Bronchial epithelial cell (primary cell): ENCODE measurements at regions not wholly inside any gene's neighbourhood (a gene's known extent, or its start where the extent isn't known, plus 50 kb on each side); places are given as distances from the start of the nearest gene placed in this dataset.

ENCODE experiments used
- DNase-seq: peaks from one replicate; pipeline ENCODE4 v3.0.0-alpha.2; 2010; ENCODE audit warnings: low read depth
- FAIRE-seq: peaks from 2 replicates; lab custom pipeline; 2011; peaks lifted over from hg19 to GRCh38; lab: Jason Lieb, UNC
- H3K27me3 ChIP-seq: 2 replicates; pipeline ENCODE4 v1.5.1; 2011; ENCODE audit warnings: low read length; ENCODE audit not compliant: control insufficient read depth, insufficient read depth
- H3K36me3 ChIP-seq: 2 replicates; pipeline ENCODE4 v1.5.1; 2011; ENCODE audit warnings: low read length; ENCODE audit not compliant: control insufficient read depth, insufficient read depth
- H3K4me3 ChIP-seq: 2 replicates; pipeline ENCODE4 v1.5.1; 2011; ENCODE audit warnings: mild to moderate bottlenecking, low read depth, low read length, control low read depth
- CTCF ChIP-seq: IDR thresholded peaks from 2 replicates; pipeline ENCODE4 v1.5.1; 2011; ENCODE audit warnings: mild to moderate bottlenecking, moderate library complexity, low read length, control low read depth, inconsistent platforms; ENCODE audit not compliant: insufficient read depth, severe bottlenecking

- no peak for TF ChIP-seq CTCF
- DNase-seq (no peak), FAIRE-seq (no peak)
- Histone ChIP-seq H3K4me3 (no peak overlapping the region), H3K27me3 (no peaks in the 10 kb centered on the region), H3K36me3 (no peaks in the 10 kb centered on the region)
Measured at GRCh38 chr2:23244617-23245016, 140.4 kb upstream of the KLHL29 start.

- no peak for FAIRE-seq
- TF ChIP-seq CTCF, result no peak
- no peaks in the 10 kb centered on the region for H3K27me3 ChIP-seq
Measured at GRCh38 chr2:23246992-23247683, 137.8 kb upstream of the KLHL29 start.

GRCh38 chr2:23248667-23249066 is 136.3 kb upstream of the KLHL29 start:
- no peaks in the 10 kb centered on the region for H3K36me3 ChIP-seq
- TF ChIP-seq CTCF, result no peak
- no peaks in the 10 kb centered on the region for H3K27me3 ChIP-seq
- DNase-seq (no peak), FAIRE-seq (no peak)
- no peak overlapping the region for H3K4me3 ChIP-seq

More at GRCh38 chr2:23246992-23247683, 137.8 kb upstream of the KLHL29 start:
- Histone ChIP-seq H3K4me3 (no peak overlapping the region), H3K36me3 (no peaks in the 10 kb centered on the region)
- no peak for DNase-seq

- H3K36me3 ChIP-seq, result no peaks in the 10 kb centered on the region
- no peaks in the 10 kb centered on the region for H3K27me3 ChIP-seq
- no peak for TF ChIP-seq CTCF
- no peak overlapping the region for H3K4me3 ChIP-seq
- FAIRE-seq (no peak), DNase-seq (no peak)
Measured at GRCh38 chr2:23249348-23249747, 135.6 kb upstream of the KLHL29 start.

GRCh38 chr2:23250371-23250770 is 134.6 kb upstream of the KLHL29 start:
- FAIRE-seq (no peak), DNase-seq (no peak)
- H3K36me3 ChIP-seq, result no peaks in the 10 kb centered on the region
- TF ChIP-seq CTCF, result no peak
- no peak overlapping the region for H3K4me3 ChIP-seq
- H3K27me3 ChIP-seq, result no peaks in the 10 kb centered on the region

- no peak for TF ChIP-seq CTCF
- FAIRE-seq (no peak), DNase-seq (no peak)
Measured at GRCh38 chr2:23256643-23257042, 128.3 kb upstream of the KLHL29 start.

More at GRCh38 chr2:23256643-23257042, 128.3 kb upstream of the KLHL29 start:
- Histone ChIP-seq H3K4me3 (no peak overlapping the region), H3K27me3 (no peaks in the 10 kb centered on the region), H3K36me3 (no peaks in the 10 kb centered on the region)
